ENCODE measurements at regions not wholly inside any gene's neighbourhood (a gene's known extent, or its start where the extent isn't known, plus 50 kb on each side); places are given as distances from the start of the nearest gene placed in this dataset.

DNA sequence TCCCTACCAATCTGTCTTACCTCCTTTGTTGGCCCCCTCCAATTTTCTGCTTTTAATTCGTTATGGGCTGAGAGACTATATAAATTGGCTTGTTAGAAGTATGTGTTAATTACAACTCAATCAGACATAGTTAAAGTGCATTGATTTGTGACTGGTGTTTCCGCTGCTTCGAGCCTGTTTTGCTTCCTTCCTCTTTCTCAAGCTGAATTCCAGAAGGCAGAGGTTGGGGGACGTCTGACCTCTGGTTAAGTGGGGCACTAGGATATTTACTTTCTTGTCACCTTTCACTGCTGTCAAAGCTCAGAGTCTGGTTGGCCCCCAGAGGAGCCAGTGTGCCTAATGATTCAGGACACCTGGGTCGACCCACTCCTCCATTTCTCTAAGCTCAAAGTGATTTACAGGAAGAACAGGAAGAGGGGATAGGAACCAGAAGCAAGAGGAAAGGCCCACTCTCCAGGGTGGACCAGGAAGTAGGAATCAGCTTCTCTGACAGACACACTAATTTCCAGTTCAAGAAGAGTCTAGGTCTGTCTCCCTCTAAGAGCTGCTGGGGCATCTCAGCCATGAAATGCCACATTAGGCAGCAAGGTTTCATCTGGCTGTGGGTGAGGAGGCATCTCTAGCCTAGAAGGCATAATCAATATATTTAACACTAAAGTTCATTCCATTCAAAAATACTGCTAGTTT, 397.2 kb upstream of the NPVF start:
- H3K4me1 ChIP-seq = peaks cover 0 to 21% (median 1%) of the 10 kb centered on the region in 4 donors
- H3K27ac ChIP-seq = peak overlapping the region; percentile 50 to 68
- no peak overlapping the region for H3K4me3 ChIP-seq

DNA sequence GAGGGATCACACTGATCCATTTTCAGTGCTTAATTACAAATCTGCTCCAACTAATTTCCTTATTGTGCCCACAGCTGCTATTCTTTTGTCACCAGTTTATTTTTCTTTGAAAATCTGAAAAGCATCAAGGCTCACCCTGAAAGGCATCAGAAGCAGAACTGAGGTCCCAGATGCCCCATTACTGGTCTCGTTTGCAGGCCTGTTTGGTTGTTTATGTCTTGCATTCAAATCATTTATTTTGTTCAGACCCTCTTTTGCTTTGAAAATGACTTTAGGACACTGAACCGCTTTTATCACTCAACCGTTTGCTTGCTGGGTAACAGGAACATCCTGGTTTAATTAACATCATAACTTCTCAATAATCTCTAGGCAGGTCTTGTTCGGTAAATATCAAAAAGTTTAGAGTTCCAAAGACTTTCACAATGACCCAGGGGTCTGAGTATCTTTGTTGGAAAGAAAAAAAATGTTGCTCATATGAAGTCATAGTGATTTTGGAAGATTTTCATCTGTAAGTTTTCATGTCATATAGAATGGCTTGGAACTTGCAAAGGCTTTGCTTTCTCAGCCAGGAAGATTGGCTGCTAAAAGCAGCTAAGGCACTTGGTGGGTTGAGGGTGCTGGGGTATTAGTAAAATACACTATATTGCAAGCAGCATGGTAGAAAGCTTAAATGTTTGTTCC, 398.3 kb upstream of the NPVF start:
- intact Hi-C loops (cut with DNase I; ENCODE audit: low total_unique reads) = no loop called here
- no peak overlapping the region for H3K27ac ChIP-seq
- H3K36me3 ChIP-seq = no peaks in the 10 kb centered on the region
- DNase-seq = no peak
- H3K4me1 ChIP-seq = peaks cover 0 to 16% (median 0%) of the 10 kb centered on the region in 4 donors
- H3K27me3 ChIP-seq = no peaks in the 10 kb centered on the region
- TF ChIP-seq, protein P1, sequence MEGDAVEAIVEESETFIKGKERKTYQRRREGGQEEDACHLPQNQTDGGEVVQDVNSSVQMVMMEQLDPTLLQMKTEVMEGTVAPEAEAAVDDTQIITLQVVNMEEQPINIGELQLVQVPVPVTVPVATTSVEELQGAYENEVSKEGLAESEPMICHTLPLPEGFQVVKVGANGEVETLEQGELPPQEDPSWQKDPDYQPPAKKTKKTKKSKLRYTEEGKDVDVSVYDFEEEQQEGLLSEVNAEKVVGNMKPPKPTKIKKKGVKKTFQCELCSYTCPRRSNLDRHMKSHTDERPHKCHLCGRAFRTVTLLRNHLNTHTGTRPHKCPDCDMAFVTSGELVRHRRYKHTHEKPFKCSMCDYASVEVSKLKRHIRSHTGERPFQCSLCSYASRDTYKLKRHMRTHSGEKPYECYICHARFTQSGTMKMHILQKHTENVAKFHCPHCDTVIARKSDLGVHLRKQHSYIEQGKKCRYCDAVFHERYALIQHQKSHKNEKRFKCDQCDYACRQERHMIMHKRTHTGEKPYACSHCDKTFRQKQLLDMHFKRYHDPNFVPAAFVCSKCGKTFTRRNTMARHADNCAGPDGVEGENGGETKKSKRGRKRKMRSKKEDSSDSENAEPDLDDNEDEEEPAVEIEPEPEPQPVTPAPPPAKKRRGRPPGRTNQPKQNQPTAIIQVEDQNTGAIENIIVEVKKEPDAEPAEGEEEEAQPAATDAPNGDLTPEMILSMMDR (IDR thresholded peaks at IDR 0.05) = no peak
- no peak overlapping the region for H3K4me3 ChIP-seq
- no peaks in the 10 kb centered on the region for H3K9me3 ChIP-seq

More for the DNA sequence above, 397.2 kb upstream of the NPVF start:
- Histone ChIP-seq H3K36me3 (no peaks in the 10 kb centered on the region), H3K9me3 (no peaks in the 10 kb centered on the region), H3K27me3 (no peaks in the 10 kb centered on the region)
- DNase-seq = no peak
- intact Hi-C loops (cut with DNase I; ENCODE audit: low total_unique reads) = no loop called here
- TF ChIP-seq, protein P1 (IDR thresholded peaks at IDR 0.05) = no peak

DNA sequence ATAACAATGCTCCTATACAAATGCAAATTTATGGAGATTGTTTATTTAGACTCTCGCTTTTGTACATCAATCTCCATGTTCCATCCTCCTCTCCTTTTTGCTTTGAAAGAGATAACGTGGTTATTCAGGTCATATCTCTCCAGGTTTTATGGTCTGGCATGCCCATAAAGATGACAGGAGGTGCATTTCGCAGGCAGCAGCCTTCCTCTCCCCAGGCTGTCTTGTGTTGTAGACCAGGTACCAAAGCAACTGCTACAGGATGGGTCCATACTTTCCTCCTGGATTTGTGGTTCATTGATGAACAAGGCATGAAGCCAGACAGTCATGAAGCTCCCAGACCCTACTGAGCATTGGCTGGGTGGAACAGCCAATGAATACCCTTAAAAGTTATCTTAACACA, 400.2 kb upstream of the NPVF start:
- Histone ChIP-seq H3K4me1 (peaks cover 0 to 31% (median 0%) of the 10 kb centered on the region in 4 donors), H3K27ac (no peak overlapping the region), H3K4me3 (no peak overlapping the region), H3K27me3 (no peaks in the 10 kb centered on the region), H3K9me3 (no peaks in the 10 kb centered on the region), H3K36me3 (no peaks in the 10 kb centered on the region)
- no peak for DNase-seq
- TF ChIP-seq, protein P1 (IDR thresholded peaks at IDR 0.05) = no peak
- intact Hi-C loops (cut with DNase I; ENCODE audit: low total_unique reads) = no loop called here

DNA sequence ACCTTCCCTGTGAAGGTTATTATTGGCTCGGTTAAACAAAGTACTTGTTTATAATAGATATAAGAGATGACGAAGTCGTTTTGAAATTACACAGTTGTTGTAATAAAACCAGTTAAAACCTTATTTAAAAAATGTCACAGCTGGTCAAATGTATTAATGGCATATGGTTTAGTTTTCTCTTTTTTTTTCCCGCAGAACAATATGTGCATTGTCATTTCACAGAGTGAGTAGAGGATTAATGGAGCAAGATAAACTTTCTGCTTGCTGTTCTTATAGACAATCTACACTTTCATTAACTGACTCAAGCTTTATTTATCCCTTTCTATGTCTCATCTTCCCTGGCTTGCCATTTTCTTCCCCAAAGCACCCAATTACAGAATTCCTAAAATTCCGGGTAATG, 404.3 kb upstream of the NPVF start:
- H3K36me3 ChIP-seq = no peaks in the 10 kb centered on the region
- H3K9me3 ChIP-seq = no peaks in the 10 kb centered on the region
- no peak overlapping the region for H3K27ac ChIP-seq
- TF ChIP-seq, protein P1 (IDR thresholded peaks at IDR 0.05) = no peak
- DNase-seq = no peak
- intact Hi-C loops (cut with DNase I; ENCODE audit: low total_unique reads) = no loop called here
- H3K4me3 ChIP-seq = no peak overlapping the region
- peaks cover 0 to 35% (median 9%) of the 10 kb centered on the region in 4 donors for H3K4me1 ChIP-seq
- no peaks in the 10 kb centered on the region for H3K27me3 ChIP-seq

DNA sequence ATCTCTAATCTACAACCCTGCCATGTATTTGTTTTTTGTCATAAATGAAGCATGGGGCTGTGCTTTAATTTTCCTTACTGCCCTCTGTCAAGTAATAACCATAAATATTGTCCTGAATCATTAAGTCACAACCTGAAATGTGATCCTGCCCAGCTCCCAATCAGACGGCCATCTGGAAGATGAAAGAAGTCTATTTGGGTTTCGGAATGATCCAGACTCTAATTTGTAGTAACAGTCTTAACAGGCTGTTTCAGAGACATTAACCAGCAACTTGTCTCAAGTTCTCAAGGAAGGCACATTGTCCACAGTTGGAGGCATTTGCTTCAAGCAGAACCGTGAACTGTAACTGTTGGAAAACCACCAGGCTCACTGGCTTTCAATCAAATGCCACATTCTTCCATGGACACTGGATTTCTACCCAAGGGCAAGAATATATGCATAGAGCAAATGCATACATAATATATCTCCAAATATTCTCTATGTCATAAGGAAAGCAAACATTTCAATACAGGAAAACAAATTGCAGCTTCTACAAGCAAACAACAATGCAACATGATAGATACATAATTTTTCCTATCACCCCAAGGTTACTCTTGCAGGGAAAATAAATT, 405.2 kb upstream of the NPVF start:
- Histone ChIP-seq H3K36me3 (no peaks in the 10 kb centered on the region), H3K27ac (no peak overlapping the region), H3K4me1 (peaks cover 0 to 44% (median 14%) of the 10 kb centered on the region in 4 donors), H3K9me3 (no peaks in the 10 kb centered on the region), H3K27me3 (no peaks in the 10 kb centered on the region), H3K4me3 (no peak overlapping the region)
- DNase-seq = no peak
- TF ChIP-seq, protein P1 (IDR thresholded peaks at IDR 0.05) = no peak
- intact Hi-C loops (cut with DNase I; ENCODE audit: low total_unique reads) = no loop called here
